Common myeloid progenitor, CD34-positive (primary cell): ENCODE measurements at regions not wholly inside any gene's neighbourhood (a gene's known extent, or its start where the extent isn't known, plus 50 kb on each side); places are given as distances from the start of the nearest gene placed in this dataset.

ENCODE experiments used
- CTCF ChIA-PET: fragments of 350-600 bp; sonication (Branson Sonifier 250); formaldehyde crosslinking; loops from one replicate; lab custom pipeline; 2021; ENCODE audit warnings: antibody characterized with exemption; lab: Charles Lee
- POLR2A ChIA-PET: fragments of 350-600 bp; sonication (Branson Sonifier 250); formaldehyde crosslinking; loops from one replicate; lab custom pipeline; 2021; ENCODE audit warnings: antibody characterized with exemption; lab: Charles Lee
- DNase-seq, 3 donors: peaks; one replicate each; pipeline versions ENCODE4 v3.0.0 to v3.0.0-alpha.2; 2013
- H3K27ac ChIP-seq, 2 experiments: 1 replicate in 1 of 2; 2 replicates in 1 of 2; pipeline ENCODE4 v1.7.0; 2013; ENCODE audit warnings: inconsistent platforms in 2 of 2, low read length in 2 of 2, mild to moderate bottlenecking in 2 of 2, low read depth in 1 of 2, moderate library complexity in 1 of 2; ENCODE audit not compliant: severe bottlenecking in 2 of 2, insufficient read depth in 1 of 2, poor library complexity in 1 of 2
- H3K27me3 ChIP-seq, 5 experiments: replicated peaks in 2 of 5; 1 replicate in 3 of 5; 2 replicates in 2 of 5; pipeline versions ENCODE4 v1.6.1 to v1.7.0; 2013; ENCODE audit warnings: low read length in 4 of 5, mild to moderate bottlenecking in 2 of 5, moderate library complexity in 2 of 5, inconsistent platforms in 1 of 5; ENCODE audit not compliant: insufficient read depth in 5 of 5, control insufficient read depth in 4 of 5
- H3K36me3 ChIP-seq, 4 experiments: 1 replicate in 2 of 4; 2 replicates in 2 of 4; pipeline versions ENCODE4 v1.6.1 to v1.7.0; 2013; ENCODE audit warnings: low read length in 3 of 4, control low read depth in 1 of 4, mild to moderate bottlenecking in 1 of 4; ENCODE audit not compliant: control insufficient read depth in 4 of 4, insufficient read depth in 4 of 4
- H3K4me1 ChIP-seq, 4 experiments: 1 replicate in 3 of 4; 2 replicates in 1 of 4; pipeline versions ENCODE4 v1.6.1 to v1.7.1; 2013; ENCODE audit warnings: low read length in 3 of 4, mild to moderate bottlenecking in 3 of 4, control low read depth in 1 of 4, inconsistent platforms in 1 of 4, moderate library complexity in 1 of 4; ENCODE audit not compliant: control insufficient read depth in 4 of 4, insufficient read depth in 4 of 4; ENCODE audit errors: control extremely low read depth in 1 of 4
- H3K4me3 ChIP-seq, 7 experiments: 1 replicate in 4 of 7; 2 replicates in 3 of 7; pipeline versions ENCODE4 v1.5.1 to v1.7.0; 2013; ENCODE audit warnings: mild to moderate bottlenecking in 7 of 7, low read length in 6 of 7, moderate library complexity in 6 of 7, inconsistent platforms in 2 of 7, low read depth in 2 of 7, control low read depth in 1 of 7; ENCODE audit not compliant: insufficient read depth in 4 of 7, control insufficient read depth in 1 of 7; ENCODE audit errors: extremely low read depth in 1 of 7
- H3K9me3 ChIP-seq, 5 experiments: 1 replicate in 4 of 5; 2 replicates in 1 of 5; pipeline versions ENCODE4 v1.6.1 to v1.7.1; 2013; ENCODE audit warnings: low read length in 4 of 5, mild to moderate bottlenecking in 2 of 5, inconsistent platforms in 1 of 5, low read depth in 1 of 5, moderate library complexity in 1 of 5; ENCODE audit not compliant: control insufficient read depth in 4 of 5, insufficient read depth in 2 of 5; ENCODE audit errors: control extremely low read depth in 1 of 5
- WGBS: methylation state at CpG from one replicate; pipeline ENCODE4 v1.1.5; 2013; ENCODE audit not compliant: insufficient coverage; 5-methylcytosine and 5-hydroxymethylcytosine counted together

- Histone ChIP-seq H3K4me1 (no peaks in the 10 kb centered on the region), H3K27me3 (no peaks in the 10 kb centered on the region), H3K4me3 (no peak overlapping the region), H3K9me3 (no peaks in the 10 kb centered on the region), H3K27ac (no peak overlapping the region), H3K36me3 (no peaks in the 10 kb centered on the region)
- WGBS = 60% methylated on average over 1 of the region's 2 CpGs
- no peak for DNase-seq
- ChIA-PET POLR2A (no interaction called here), CTCF (no interaction called here)
Measured at GRCh38 chr6:141118991-141119390, 1013.7 kb upstream of the GJE1 start.

- CTCF ChIA-PET = no interaction called here
- no peak for DNase-seq
Measured at GRCh38 chr6:141117874-141118273, 1014.9 kb upstream of the GJE1 start.

GRCh38 chr6:141110481-141110880 is 1022.2 kb upstream of the GJE1 start:
- no peak overlapping the region for H3K4me3 ChIP-seq
- ChIA-PET POLR2A (no interaction called here), CTCF (no interaction called here)
- H3K36me3 ChIP-seq = no peaks in the 10 kb centered on the region
- H3K9me3 ChIP-seq = no peaks in the 10 kb centered on the region
- no peak for DNase-seq
- WGBS = 100% methylated on average over 1 of the region's 2 CpGs
- H3K4me1 ChIP-seq = no peaks in the 10 kb centered on the region
- H3K27ac ChIP-seq = no peak overlapping the region
- H3K27me3 ChIP-seq = no peaks in the 10 kb centered on the region

More at GRCh38 chr6:141117874-141118273, 1014.9 kb upstream of the GJE1 start:
- H3K27ac ChIP-seq = no peak overlapping the region
- no peak overlapping the region for H3K4me3 ChIP-seq
- no peaks in the 10 kb centered on the region for H3K4me1 ChIP-seq
- no peaks in the 10 kb centered on the region for H3K36me3 ChIP-seq
- H3K27me3 ChIP-seq = no peaks in the 10 kb centered on the region
- no peaks in the 10 kb centered on the region for H3K9me3 ChIP-seq
- POLR2A ChIA-PET = no interaction called here

- Histone ChIP-seq H3K9me3 (no peaks in the 10 kb centered on the region), H3K4me3 (no peak overlapping the region), H3K36me3 (no peaks in the 10 kb centered on the region), H3K4me1 (no peaks in the 10 kb centered on the region), H3K27me3 (no peaks in the 10 kb centered on the region), H3K27ac (no peak overlapping the region)
- CTCF ChIA-PET = no interaction called here
- DNase-seq = no peak
- WGBS = no CpG with 5 or more reads among the region's 1 CpG
- POLR2A ChIA-PET = no interaction called here
Measured at GRCh38 chr6:141107591-141108160, 1025.0 kb upstream of the GJE1 start.

- Histone ChIP-seq H3K4me1 (peaks cover 0 to 5% (median 0%) of the 10 kb centered on the region in 4 experiments), H3K9me3 (no peaks in the 10 kb centered on the region), H3K4me3 (no peak overlapping the region), H3K27ac (no peak overlapping the region), H3K27me3 (no peaks in the 10 kb centered on the region), H3K36me3 (no peaks in the 10 kb centered on the region)
- no peak for DNase-seq
- ChIA-PET POLR2A (no interaction called here), CTCF (no interaction called here)
Measured at GRCh38 chr6:141105481-141105880, 1027.2 kb upstream of the GJE1 start.

GRCh38 chr6:141103246-141103645 is 1029.5 kb upstream of the GJE1 start:
- Histone ChIP-seq H3K36me3 (no peaks in the 10 kb centered on the region), H3K4me3 (no peak overlapping the region), H3K4me1 (peaks cover 0 to 5% (median 0%) of the 10 kb centered on the region in 4 experiments), H3K27me3 (no peaks in the 10 kb centered on the region), H3K27ac (no peak overlapping the region), H3K9me3 (no peaks in the 10 kb centered on the region)
- no peak for DNase-seq
- ChIA-PET CTCF (no interaction called here), POLR2A (no interaction called here)

- Histone ChIP-seq H3K4me1 (peaks cover 0 to 5% (median 0%) of the 10 kb centered on the region in 4 experiments), H3K27ac (no peak overlapping the region), H3K36me3 (no peaks in the 10 kb centered on the region), H3K9me3 (no peaks in the 10 kb centered on the region), H3K27me3 (no peaks in the 10 kb centered on the region), H3K4me3 (no peak overlapping the region)
- WGBS = no CpG with 5 or more reads among the region's 1 CpG
- POLR2A ChIA-PET = no interaction called here
- DNase-seq = no peak
- CTCF ChIA-PET = no interaction called here
Measured at GRCh38 chr6:141097471-141097870, 1035.3 kb upstream of the GJE1 start.
